GM18861 (cell line): ENCODE measurements at regions not wholly inside any gene's neighbourhood (a gene's known extent, or its start where the extent isn't known, plus 50 kb on each side); places are given as distances from the start of the nearest gene placed in this dataset.
"Not testable (repeated sequence)": the region's sequence is repeated elsewhere in the genome, so short reads cannot be mapped to it uniquely, and the experiment has no call there.

Experiments
- ATAC-seq: cut with Tn5 transposase; IDR thresholded peaks from one replicate; pipeline ENCODE4 v1.9.1; 2021; ENCODE audit not compliant: unreplicated experiment

- ATAC-seq = peak; percentile 80
Measured at GRCh38 chr2:199216253-199216652, 241.5 kb downstream of the SATB2 start.

GRCh38 chr2:199207011-199207410 is 250.7 kb downstream of the SATB2 start:
- no peak for ATAC-seq

GRCh38 chr2:199206536-199206935 is 251.2 kb downstream of the SATB2 start:
- no peak for ATAC-seq

- ATAC-seq = no peak
Measured at GRCh38 chr2:199202964-199203363, 254.8 kb downstream of the SATB2 start.

GRCh38 chr2:199201539-199201938 is 256.2 kb downstream of the SATB2 start:
- no peak for ATAC-seq

GRCh38 chr2:199199797-199200196 is 257.9 kb downstream of the SATB2 start:
- ATAC-seq = no peak

- ATAC-seq = no peak
Measured at GRCh38 chr2:199197448-199197847, 260.3 kb downstream of the SATB2 start.

GRCh38 chr2:199196686-199197085 is 261.1 kb downstream of the SATB2 start:
- no peak for ATAC-seq

- no peak for ATAC-seq
Measured at GRCh38 chr2:199195927-199196502, 261.7 kb downstream of the SATB2 start.

GRCh38 chr2:199191461-199191860 is 266.3 kb downstream of the SATB2 start:
- no peak for ATAC-seq

GRCh38 chr2:199189229-199189628 is 268.5 kb downstream of the SATB2 start:
- no peak for ATAC-seq

GRCh38 chr2:199186301-199186751 is 271.4 kb downstream of the SATB2 start:
- no peak for ATAC-seq

GRCh38 chr2:199185174-199185573 is 272.6 kb downstream of the SATB2 start:
- ATAC-seq = not testable (repeated sequence)

GRCh38 chr2:199163613-199164458 is 293.9 kb downstream of the SATB2 start:
- ATAC-seq = no peak

GRCh38 chr2:199160677-199161465 is 296.9 kb downstream of the SATB2 start:
- ATAC-seq = no peak

- ATAC-seq = no peak
Measured at GRCh38 chr2:199160081-199160480, 297.7 kb downstream of the SATB2 start.

GRCh38 chr2:199148076-199148845 is 309.5 kb downstream of the SATB2 start:
- ATAC-seq = no peak

GRCh38 chr2:199147216-199147615 is 310.5 kb downstream of the SATB2 start:
- no peak for ATAC-seq

GRCh38 chr2:199144546-199144945 is 313.2 kb downstream of the SATB2 start:
- ATAC-seq = no peak

GRCh38 chr2:199144036-199144435 is 313.7 kb downstream of the SATB2 start:
- no peak for ATAC-seq

- no peak for ATAC-seq
Measured at GRCh38 chr2:199136681-199137080, 321.1 kb downstream of the SATB2 start.
